LNCaP clone FGC (cell line): ENCODE measurements at regions not wholly inside any gene's neighbourhood (a gene's known extent, or its start where the extent isn't known, plus 50 kb on each side); places are given as distances from the start of the nearest gene placed in this dataset.

Experiments used
- DNase-seq: peaks from one replicate; pipeline ENCODE4 v3.0.0-alpha.2; 2011; ENCODE audit warnings: low read depth
- H3K4me3 ChIP-seq: 2 replicates; pipeline ENCODE4 v1.5.1; 2011; ENCODE audit warnings: mild to moderate bottlenecking, low read depth, low read length, control low read depth
- CTCF ChIP-seq: IDR thresholded peaks from 2 replicates; pipeline ENCODE4 v1.5.1; 2012; ENCODE audit warnings: mild to moderate bottlenecking; ENCODE audit not compliant: control insufficient read depth, insufficient read depth; ENCODE audit errors: extremely low read depth

GRCh38 chr2:45256867-45257641, 247.8 kb upstream of the SIX2 start:
- DNase-seq = no peak
- no peak overlapping the region for H3K4me3 ChIP-seq
- no peak for TF ChIP-seq CTCF

- H3K4me3 ChIP-seq = no peak overlapping the region
- no peak for TF ChIP-seq CTCF
- no peak for DNase-seq
Observed at GRCh38 chr2:45256173-45256866, 247.1 kb upstream of the SIX2 start.

GRCh38 chr2:45255563-45255962, 246.3 kb upstream of the SIX2 start:
- no peak overlapping the region for H3K4me3 ChIP-seq
- DNase-seq = no peak
- no peak for TF ChIP-seq CTCF

GRCh38 chr2:45254025-45254424, 244.8 kb upstream of the SIX2 start:
- DNase-seq = no peak
- H3K4me3 ChIP-seq = no peak overlapping the region
- TF ChIP-seq CTCF = no peak

GRCh38 chr2:45253151-45253550, 243.9 kb upstream of the SIX2 start:
- H3K4me3 ChIP-seq = no peak overlapping the region
- no peak for DNase-seq
- no peak for TF ChIP-seq CTCF

GRCh38 chr2:45250176-45250575, 240.9 kb upstream of the SIX2 start:
- TF ChIP-seq CTCF = no peak

GRCh38 chr2:45248214-45248613, 239.0 kb upstream of the SIX2 start:
- no peak overlapping the region for H3K4me3 ChIP-seq

More at GRCh38 chr2:45250176-45250575, 240.9 kb upstream of the SIX2 start:
- no peak for DNase-seq
- H3K4me3 ChIP-seq = no peak overlapping the region

More at GRCh38 chr2:45248214-45248613, 239.0 kb upstream of the SIX2 start:
- DNase-seq = no peak
- no peak for TF ChIP-seq CTCF
